HG03342 (cell line): ENCODE measurements at regions not wholly inside any gene's neighbourhood (a gene's known extent, or its start where the extent isn't known, plus 50 kb on each side); places are given as distances from the start of the nearest gene placed in this dataset.

ENCODE experiments used
- ATAC-seq: cut with Tn5 transposase; IDR thresholded peaks from one replicate; pipeline ENCODE4 v1.9.1; 2021; ENCODE audit warnings: mild to moderate bottlenecking, moderate library complexity; ENCODE audit not compliant: unreplicated experiment

GRCh38 chr18:38481576-38481975, 916.0 kb upstream of the CELF4 start:
- no peak for ATAC-seq

- ATAC-seq = no peak
Observed at GRCh38 chr18:38475686-38476085, 910.1 kb upstream of the CELF4 start.

- no peak for ATAC-seq
Observed at GRCh38 chr18:38473535-38473934, 907.9 kb upstream of the CELF4 start.

GRCh38 chr18:38470421-38470820, 904.8 kb upstream of the CELF4 start:
- ATAC-seq = no peak

- no peak for ATAC-seq
Observed at GRCh38 chr18:38466426-38466825, 900.8 kb upstream of the CELF4 start.

- ATAC-seq = no peak
Observed at GRCh38 chr18:38464024-38464423, 898.4 kb upstream of the CELF4 start.

GRCh38 chr18:38460657-38461056, 895.1 kb upstream of the CELF4 start:
- ATAC-seq = no peak

GRCh38 chr18:38459131-38459994, 893.8 kb upstream of the CELF4 start:
- no peak for ATAC-seq

GRCh38 chr18:38458698-38459097, 893.1 kb upstream of the CELF4 start:
- ATAC-seq = no peak

GRCh38 chr18:38456253-38456652, 890.7 kb upstream of the CELF4 start:
- ATAC-seq = no peak

GRCh38 chr18:38454764-38455469, 889.3 kb upstream of the CELF4 start:
- ATAC-seq = no peak

GRCh38 chr18:38453880-38454279, 888.3 kb upstream of the CELF4 start:
- no peak for ATAC-seq

GRCh38 chr18:38450876-38451275, 885.3 kb upstream of the CELF4 start:
- no peak for ATAC-seq

GRCh38 chr18:38445804-38446145, 880.2 kb upstream of the CELF4 start:
- no peak for ATAC-seq

GRCh38 chr18:38444971-38445803, 879.6 kb upstream of the CELF4 start:
- no peak for ATAC-seq

GRCh38 chr18:38427736-38428135, 862.1 kb upstream of the CELF4 start:
- no peak for ATAC-seq

GRCh38 chr18:38427234-38427633, 861.6 kb upstream of the CELF4 start:
- ATAC-seq = no peak

GRCh38 chr18:38421872-38422615, 856.4 kb upstream of the CELF4 start:
- ATAC-seq = no peak

- no peak for ATAC-seq
Observed at GRCh38 chr18:38421021-38421420, 855.4 kb upstream of the CELF4 start.

- ATAC-seq = no peak
Observed at GRCh38 chr18:38420611-38421010, 855.0 kb upstream of the CELF4 start.

GRCh38 chr18:38415811-38416210, 850.2 kb upstream of the CELF4 start:
- ATAC-seq = no peak
